GM18508 (cell line): ENCODE measurements at regions not wholly inside any gene's neighbourhood (a gene's known extent, or its start where the extent isn't known, plus 50 kb on each side); places are given as distances from the start of the nearest gene placed in this dataset.

Source experiments
- ATAC-seq: cut with Tn5 transposase; IDR thresholded peaks from one replicate; pipeline ENCODE4 v1.9.1; 2021; ENCODE audit warnings: moderate number of reproducible peaks; ENCODE audit not compliant: insufficient read depth, unreplicated experiment

DNA sequence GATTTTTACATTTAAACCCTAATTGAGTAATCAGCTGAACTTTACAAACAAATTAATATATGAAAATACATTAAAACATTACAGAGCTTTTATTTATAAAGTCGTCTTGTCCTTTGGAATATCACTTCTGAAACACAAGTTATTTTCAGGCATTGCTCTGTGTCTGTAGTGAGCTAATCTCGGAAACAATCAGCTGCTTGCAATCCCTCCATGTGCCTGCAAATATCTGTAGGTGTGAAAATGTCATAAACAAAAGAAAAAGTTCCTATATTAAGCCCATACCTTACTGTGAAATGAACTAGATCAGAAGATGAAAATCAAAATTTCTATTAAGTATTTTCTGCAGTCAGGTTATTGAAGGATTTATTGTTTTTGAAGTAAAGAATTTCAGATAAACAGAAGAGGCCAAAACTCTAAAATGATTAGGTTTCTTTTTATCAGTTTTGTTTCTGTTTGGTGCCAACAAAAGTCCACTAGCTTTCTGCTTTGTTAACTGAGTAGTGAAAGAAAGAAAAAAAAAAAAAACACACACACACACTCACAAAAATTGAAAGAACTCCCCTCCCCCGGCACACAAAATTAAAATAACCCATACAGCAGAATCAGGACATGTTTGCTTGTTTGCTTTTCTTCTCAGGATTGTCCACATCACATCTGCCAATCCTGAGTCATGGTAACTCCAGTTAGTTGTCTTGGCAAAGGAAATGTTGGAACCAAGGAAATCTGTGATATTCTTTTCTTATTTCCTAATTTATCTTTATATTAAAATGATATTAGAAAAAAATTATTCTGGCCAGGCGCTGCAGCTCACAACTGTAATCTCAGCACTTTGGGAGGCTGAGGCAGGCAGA lies 627.0 kb upstream of the SLC39A10 start:
- ATAC-seq = no peak

DNA sequence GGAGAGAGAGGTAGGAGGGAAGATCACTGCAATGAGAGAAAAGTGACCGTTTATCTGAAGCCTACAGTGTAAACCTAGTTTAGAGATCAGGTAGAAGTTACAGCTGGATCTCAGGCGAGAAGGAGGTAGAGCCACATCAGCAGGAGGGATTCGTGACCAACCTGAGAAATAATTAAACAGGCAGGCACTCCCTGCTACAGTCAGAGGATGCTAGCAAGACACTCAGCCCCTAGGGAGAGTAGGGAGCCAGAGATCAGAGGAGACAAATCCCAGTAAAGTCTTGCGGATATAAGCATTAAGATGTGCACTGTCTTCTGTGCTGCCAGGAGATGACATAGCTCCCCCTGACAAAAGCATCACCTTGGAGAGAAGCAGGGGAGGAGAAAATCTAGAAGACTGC lies 629.1 kb upstream of the SLC39A10 start:
- ATAC-seq = no peak

- no peak for ATAC-seq
Observed at GRCh38 chr2:195026261-195026660, 630.8 kb upstream of the SLC39A10 start.

GRCh38 chr2:195022508-195022830 lies 634.6 kb upstream of the SLC39A10 start:
- ATAC-seq = peak; percentile 1

DNA sequence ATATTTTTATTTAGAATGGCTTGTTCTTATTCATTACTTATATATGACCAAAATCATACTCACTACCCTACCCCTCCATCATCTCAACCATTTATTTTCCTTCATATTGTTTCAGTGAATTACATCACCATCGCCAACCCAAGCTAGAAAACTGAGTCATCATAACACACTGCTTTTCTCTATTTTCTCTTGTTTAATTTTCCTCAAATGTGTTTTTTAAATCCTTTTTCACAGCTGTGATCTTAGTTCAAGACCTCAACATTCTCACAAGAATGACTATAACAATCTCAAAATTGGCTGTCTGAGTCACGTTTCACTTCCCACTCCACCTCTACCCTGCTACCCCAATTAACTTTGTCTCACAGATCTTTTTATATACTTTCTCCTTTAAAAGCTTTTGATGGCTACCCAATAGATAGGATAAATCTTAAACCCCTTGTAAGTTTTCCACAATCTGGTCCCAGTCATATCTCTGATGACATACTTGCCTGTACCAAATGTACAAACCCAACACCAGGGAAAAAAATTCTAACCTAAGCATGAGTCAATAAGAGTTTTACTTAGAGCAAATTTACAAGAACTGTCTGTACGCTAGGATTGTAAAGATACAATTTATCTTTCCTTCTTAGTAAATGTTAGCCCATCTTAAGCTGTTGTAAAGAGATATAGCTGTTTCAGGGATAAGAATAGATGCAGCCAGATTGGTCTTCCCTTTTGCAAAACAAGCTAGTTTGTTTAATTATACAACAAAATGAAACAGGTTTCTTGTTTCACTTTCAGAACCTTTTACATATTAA lies 635.1 kb upstream of the SLC39A10 start:
- peak; percentile 72 for ATAC-seq

DNA sequence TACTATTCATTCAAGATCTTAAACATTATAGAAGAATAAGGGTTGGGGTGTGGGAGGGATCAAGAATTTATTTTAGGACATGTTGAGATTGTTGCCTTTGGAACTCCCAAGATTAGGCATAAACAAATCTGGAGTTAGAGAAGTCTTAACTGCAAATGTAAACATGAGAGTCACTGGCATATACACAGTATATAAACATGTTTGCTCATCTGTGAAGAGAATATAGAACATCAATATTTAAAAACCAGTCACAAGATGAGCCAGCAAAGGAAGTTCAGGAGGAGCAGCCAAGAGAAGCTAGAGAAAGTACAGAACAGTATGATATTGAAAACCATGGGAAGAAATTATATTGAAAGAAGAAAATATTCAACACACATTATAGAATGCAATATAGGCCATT lies 638.6 kb upstream of the SLC39A10 start:
- ATAC-seq = no peak

- no peak for ATAC-seq
Observed at GRCh38 chr2:195017890-195018289, 639.1 kb upstream of the SLC39A10 start.

- ATAC-seq = no peak
Observed at GRCh38 chr2:195016841-195017240, 640.2 kb upstream of the SLC39A10 start.

GRCh38 chr2:195009202-195009601 lies 647.8 kb upstream of the SLC39A10 start:
- no peak for ATAC-seq

GRCh38 chr2:195006856-195007255 lies 650.2 kb upstream of the SLC39A10 start:
- ATAC-seq = no peak

DNA sequence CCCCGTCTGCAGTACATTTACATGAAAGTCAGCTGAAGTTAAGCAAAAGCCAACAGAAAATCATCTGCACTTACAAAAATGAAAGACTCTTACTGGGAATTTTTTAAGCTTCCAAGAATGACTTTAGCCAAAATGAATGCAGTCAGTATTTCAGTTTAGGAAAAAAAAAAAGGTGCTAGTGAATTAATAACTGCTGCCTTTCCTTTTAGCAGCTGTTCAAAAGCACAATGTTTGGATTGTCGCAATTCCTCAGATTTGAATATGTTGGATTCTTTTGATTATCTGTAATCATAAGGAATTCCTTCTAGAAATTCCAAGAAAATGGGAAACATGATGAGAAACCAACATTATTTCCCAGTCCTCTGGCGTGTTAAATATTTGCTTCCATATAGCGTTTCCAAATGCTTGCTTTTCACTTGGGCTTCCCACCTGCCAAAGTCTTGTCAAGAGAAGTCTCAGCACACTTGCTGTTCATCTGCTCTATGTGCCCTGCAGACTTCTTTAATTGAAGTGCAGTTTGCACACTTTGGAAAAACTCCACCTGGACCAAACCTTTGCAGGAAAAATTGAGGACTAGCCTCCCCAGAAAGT lies 653.0 kb upstream of the SLC39A10 start:
- ATAC-seq = no peak

GRCh38 chr2:195001924-195002323 lies 655.1 kb upstream of the SLC39A10 start:
- no peak for ATAC-seq

DNA sequence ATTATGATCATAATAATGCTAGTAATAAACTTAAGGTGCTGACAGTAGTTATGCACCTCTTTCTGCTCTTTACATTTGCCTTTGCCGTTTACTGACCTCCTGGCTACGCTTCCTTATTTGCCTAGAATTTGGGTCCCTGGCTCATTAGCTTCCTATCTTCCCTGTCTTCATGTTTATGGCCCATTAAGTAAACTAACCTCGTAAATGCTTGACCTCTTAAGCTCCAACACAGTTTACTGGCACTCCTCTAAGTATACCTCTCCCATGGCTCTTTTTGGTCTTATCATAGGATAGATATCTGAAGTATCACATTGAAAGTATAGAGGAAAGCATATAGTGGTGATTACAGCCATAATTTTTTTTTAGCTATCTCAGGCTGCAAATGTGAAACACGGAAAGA lies 657.3 kb upstream of the SLC39A10 start:
- ATAC-seq = no peak

GRCh38 chr2:194992648-194993047 lies 664.4 kb upstream of the SLC39A10 start:
- no peak for ATAC-seq

DNA sequence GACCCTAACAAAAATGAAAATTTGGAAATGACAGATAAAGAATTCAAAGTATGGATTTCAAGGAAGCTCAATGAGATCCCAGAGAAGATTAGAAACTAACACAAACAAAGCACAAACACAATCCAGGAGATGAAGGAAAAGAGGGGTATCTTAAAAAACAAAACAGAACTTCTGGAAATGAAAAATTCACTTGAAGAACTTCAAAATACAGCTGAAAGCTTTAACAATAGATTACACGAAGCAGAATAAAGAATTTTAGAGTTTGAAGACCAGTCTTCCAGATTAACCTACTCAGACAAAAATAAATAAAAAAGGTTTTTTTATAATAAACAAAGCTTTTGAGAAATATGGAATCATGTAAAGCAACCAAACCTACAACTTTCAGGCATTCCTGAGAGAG lies 671.8 kb upstream of the SLC39A10 start:
- ATAC-seq = no peak

DNA sequence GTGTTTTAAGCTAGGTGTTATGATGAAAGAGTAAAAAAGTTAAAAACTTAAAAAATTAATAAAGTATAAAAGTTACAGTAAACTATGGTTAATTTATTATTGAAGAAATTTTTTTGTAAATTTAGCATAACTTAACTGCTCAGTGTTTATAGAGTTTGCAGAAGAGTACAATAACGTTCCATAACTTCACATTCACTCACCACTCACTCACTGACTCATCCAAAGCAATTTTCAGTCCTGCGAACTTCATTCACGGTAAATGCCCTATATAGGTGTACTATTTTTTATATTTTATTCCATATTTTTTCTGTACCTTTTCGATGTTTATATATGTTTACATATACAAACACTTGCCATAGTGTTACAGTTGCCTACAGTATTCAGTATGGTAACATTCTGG lies 694.8 kb upstream of the SLC39A10 start:
- no peak for ATAC-seq

DNA sequence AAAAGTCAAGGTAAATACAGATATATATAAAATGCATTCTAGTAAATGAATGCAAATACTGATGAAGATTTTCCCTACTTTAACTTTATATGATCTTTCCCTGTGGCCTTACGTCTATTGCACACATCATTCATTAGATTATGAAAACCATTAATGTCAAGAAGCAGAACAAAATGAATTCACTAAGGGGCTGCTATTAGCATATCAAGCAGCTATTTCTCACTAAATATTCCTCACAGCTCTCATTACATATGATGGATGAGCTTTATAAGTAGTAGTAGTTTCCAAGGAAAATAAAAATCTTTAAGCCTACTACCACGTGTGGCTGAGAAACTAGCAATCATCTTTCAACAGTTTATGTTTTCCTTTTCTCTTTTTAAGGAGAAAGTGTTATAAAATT lies 702.8 kb upstream of the SLC39A10 start:
- no peak for ATAC-seq

GRCh38 chr2:194946826-194947225 lies 710.2 kb upstream of the SLC39A10 start:
- ATAC-seq = no peak

GRCh38 chr2:194938066-194938465 lies 719.0 kb upstream of the SLC39A10 start:
- ATAC-seq = no peak

GRCh38 chr2:194927489-194927888 lies 729.5 kb upstream of the SLC39A10 start:
- no peak for ATAC-seq

GRCh38 chr2:194926873-194927272 lies 730.2 kb upstream of the SLC39A10 start:
- ATAC-seq = no peak
